BE2C (cell line): ENCODE measurements at regions not wholly inside any gene's neighbourhood (a gene's known extent, or its start where the extent isn't known, plus 50 kb on each side); places are given as distances from the start of the nearest gene placed in this dataset.

Experiments used
- DNase-seq: peaks from one replicate; pipeline ENCODE4 v3.0.0-alpha.2; 2020
- H3K27me3 ChIP-seq: fragments of 250-450 bp; sonication (Bioruptor Pico); 2 replicates; pipeline ENCODE4 v1.5.1; 2020; ENCODE audit warnings: mild to moderate bottlenecking
- H3K36me3 ChIP-seq: fragments of 250-450 bp; sonication (Bioruptor Pico); 2 replicates; pipeline ENCODE4 v1.5.1; 2020; ENCODE audit warnings: mild to moderate bottlenecking
- H3K4me1 ChIP-seq: fragments of 250-450 bp; sonication (Bioruptor Pico); 2 replicates; pipeline ENCODE4 v1.5.1; 2020
- H3K4me3 ChIP-seq: 2 replicates; pipeline ENCODE4 v1.5.1; 2011; ENCODE audit warnings: low read depth, low read length
- H3K9me3 ChIP-seq: fragments of 250-450 bp; sonication (Bioruptor Pico); 2 replicates; pipeline ENCODE4 v1.5.1; 2020
- TF ChIP-seq, protein P1 (sequence below): IDR thresholded peaks from 2 replicates; pipeline ENCODE4 v1.5.1; 2012; ENCODE audit warnings: mild to moderate bottlenecking, low read depth, low read length

DNA sequence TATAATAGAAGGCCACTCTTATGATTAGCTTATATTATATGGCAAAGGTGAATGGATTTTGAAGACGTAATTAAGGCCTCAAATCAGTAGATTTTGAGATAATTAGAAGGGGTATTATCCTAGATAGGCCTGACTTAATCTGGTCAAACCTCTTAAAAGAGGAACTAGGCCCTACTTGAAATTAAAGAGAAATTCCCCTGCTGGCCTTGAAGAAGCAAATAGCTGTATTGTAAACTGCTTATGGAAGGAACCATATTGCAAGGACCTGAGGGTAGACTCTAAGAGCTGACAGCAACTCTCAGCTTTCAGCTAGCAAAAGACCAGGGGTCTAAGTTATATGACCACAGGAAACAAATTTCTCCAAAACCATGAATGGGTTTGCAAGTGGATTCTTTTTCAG is 219.0 kb upstream of the ONECUT1 start:
- Histone ChIP-seq H3K4me1 (no peaks in the 10 kb centered on the region), H3K4me3 (no peak overlapping the region), H3K36me3 (no peaks in the 10 kb centered on the region), H3K27me3 (no peaks in the 10 kb centered on the region), H3K9me3 (no peaks in the 10 kb centered on the region)
- TF ChIP-seq, protein P1, sequence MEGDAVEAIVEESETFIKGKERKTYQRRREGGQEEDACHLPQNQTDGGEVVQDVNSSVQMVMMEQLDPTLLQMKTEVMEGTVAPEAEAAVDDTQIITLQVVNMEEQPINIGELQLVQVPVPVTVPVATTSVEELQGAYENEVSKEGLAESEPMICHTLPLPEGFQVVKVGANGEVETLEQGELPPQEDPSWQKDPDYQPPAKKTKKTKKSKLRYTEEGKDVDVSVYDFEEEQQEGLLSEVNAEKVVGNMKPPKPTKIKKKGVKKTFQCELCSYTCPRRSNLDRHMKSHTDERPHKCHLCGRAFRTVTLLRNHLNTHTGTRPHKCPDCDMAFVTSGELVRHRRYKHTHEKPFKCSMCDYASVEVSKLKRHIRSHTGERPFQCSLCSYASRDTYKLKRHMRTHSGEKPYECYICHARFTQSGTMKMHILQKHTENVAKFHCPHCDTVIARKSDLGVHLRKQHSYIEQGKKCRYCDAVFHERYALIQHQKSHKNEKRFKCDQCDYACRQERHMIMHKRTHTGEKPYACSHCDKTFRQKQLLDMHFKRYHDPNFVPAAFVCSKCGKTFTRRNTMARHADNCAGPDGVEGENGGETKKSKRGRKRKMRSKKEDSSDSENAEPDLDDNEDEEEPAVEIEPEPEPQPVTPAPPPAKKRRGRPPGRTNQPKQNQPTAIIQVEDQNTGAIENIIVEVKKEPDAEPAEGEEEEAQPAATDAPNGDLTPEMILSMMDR, result no peak
- DNase-seq, result no peak

DNA sequence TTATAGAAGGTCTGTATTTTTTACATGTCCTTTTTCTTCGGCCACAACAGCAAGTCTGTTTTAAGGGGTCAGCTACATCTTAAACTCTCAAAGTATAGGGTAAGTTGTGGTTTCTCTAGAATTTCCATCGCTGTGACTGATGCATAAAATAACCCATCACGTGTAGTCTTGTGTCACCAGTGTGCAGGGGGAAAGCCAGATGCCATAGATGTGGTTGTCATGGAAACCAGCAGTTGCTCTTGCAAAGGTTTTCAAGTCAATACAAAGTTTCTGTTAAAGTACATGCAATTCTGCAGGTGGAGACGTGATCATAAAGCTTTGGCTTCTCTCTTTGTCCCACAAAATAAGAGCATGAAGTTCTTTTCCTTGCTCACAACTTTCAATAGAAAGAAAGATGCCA is 210.3 kb upstream of the ONECUT1 start:
- Histone ChIP-seq H3K9me3 (no peaks in the 10 kb centered on the region), H3K36me3 (no peaks in the 10 kb centered on the region), H3K4me3 (no peak overlapping the region), H3K4me1 (no peaks in the 10 kb centered on the region), H3K27me3 (no peaks in the 10 kb centered on the region)
- TF ChIP-seq, protein P1, result no peak
- no peak for DNase-seq

- TF ChIP-seq, protein P1, result no peak
- DNase-seq, result no peak
- Histone ChIP-seq H3K27me3 (no peaks in the 10 kb centered on the region), H3K4me3 (no peak overlapping the region), H3K36me3 (no peaks in the 10 kb centered on the region), H3K4me1 (no peaks in the 10 kb centered on the region), H3K9me3 (no peaks in the 10 kb centered on the region)
Observed at GRCh38 chr15:52997123-52997522, 207.0 kb upstream of the ONECUT1 start.

DNA sequence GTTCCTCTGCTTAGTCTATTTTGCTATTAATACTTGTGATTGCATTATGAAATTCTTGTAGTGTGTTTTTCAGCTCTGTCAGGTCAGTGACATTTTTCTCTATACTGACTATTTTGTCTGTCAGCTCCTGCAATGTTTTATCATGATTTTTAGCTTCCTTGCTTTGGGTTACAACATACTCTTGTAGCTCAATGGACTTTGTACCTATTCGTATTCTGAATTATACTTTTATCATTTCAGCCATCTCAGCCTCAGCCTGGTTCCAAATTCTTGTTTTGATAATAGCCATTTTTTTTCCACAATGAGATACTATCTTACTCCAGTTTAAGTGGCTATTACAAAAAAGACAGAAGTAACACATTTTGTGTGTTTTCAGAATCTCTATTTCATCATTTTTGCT is 204.2 kb upstream of the ONECUT1 start:
- H3K9me3 ChIP-seq, result no peaks in the 10 kb centered on the region
- H3K27me3 ChIP-seq, result no peaks in the 10 kb centered on the region
- no peaks in the 10 kb centered on the region for H3K4me1 ChIP-seq
- H3K36me3 ChIP-seq, result no peaks in the 10 kb centered on the region
- H3K4me3 ChIP-seq, result no peak overlapping the region
- TF ChIP-seq, protein P1, result no peak
- DNase-seq, result no peak

DNA sequence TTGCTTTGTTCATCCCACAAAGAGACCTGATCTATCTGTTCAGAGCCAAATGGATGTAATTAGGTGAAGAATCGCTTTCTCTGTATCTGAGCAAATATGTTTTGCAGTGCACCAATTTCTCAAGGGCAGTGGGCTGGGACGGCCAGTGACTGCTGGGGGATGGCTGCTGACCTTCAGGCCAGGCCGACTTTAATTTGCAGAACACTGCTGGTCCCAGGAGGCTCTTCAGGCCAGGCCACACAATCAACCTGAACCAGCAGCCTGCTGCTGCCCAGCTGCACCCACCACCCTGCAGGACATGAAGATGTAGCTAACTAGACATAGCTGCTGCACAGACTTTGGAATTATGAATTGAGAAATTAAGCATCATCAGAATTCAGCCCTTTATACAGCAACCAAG is 194.4 kb upstream of the ONECUT1 start:
- no peaks in the 10 kb centered on the region for H3K4me1 ChIP-seq
- no peak overlapping the region for H3K4me3 ChIP-seq
- no peaks in the 10 kb centered on the region for H3K36me3 ChIP-seq
- DNase-seq, result no peak
- H3K9me3 ChIP-seq, result no peaks in the 10 kb centered on the region
- TF ChIP-seq, protein P1, result no peak
- no peaks in the 10 kb centered on the region for H3K27me3 ChIP-seq

GRCh38 chr15:52980446-52980845 is 190.3 kb upstream of the ONECUT1 start:
- H3K9me3 ChIP-seq, result no peaks in the 10 kb centered on the region
- DNase-seq, result no peak
- H3K36me3 ChIP-seq, result no peaks in the 10 kb centered on the region
- H3K27me3 ChIP-seq, result no peaks in the 10 kb centered on the region
- H3K4me1 ChIP-seq, result no peaks in the 10 kb centered on the region
- no peak overlapping the region for H3K4me3 ChIP-seq
- TF ChIP-seq, protein P1, result no peak
